ENCODE measurements at regions not wholly inside any gene's neighbourhood (a gene's known extent, or its start where the extent isn't known, plus 50 kb on each side); places are given as distances from the start of the nearest gene placed in this dataset.

- no peak for DNase-seq (ENCODE audit: low read depth in 2 of 2)
Observed at GRCh38 chr5:109945097-109945678, 255.5 kb downstream of the MAN2A1 start.

GRCh38 chr5:109945723-109946480 is 256.2 kb downstream of the MAN2A1 start:
- DNase-seq (ENCODE audit: low read depth in 2 of 2): no peak

GRCh38 chr5:109946610-109947009 is 256.9 kb downstream of the MAN2A1 start:
- DNase-seq (ENCODE audit: low read depth in 2 of 2): no peak

- DNase-seq (ENCODE audit: low read depth in 2 of 2): no peak
Observed at GRCh38 chr5:109947667-109948066, 257.9 kb downstream of the MAN2A1 start.

GRCh38 chr5:109950634-109951033 is 260.9 kb downstream of the MAN2A1 start:
- no peak for DNase-seq (ENCODE audit: low read depth in 2 of 2)

GRCh38 chr5:109951348-109951747 is 261.6 kb downstream of the MAN2A1 start:
- DNase-seq (ENCODE audit: low read depth in 2 of 2): no peak

GRCh38 chr5:109951758-109952157 is 262.0 kb downstream of the MAN2A1 start:
- no peak for DNase-seq (ENCODE audit: low read depth in 2 of 2)

- DNase-seq (ENCODE audit: low read depth in 2 of 2): no peak
Observed at GRCh38 chr5:109953761-109954160, 264.0 kb downstream of the MAN2A1 start.

- DNase-seq (ENCODE audit: low read depth in 2 of 2): no peak
Observed at GRCh38 chr5:109956884-109957283, 267.2 kb downstream of the MAN2A1 start.

- DNase-seq (ENCODE audit: low read depth in 2 of 2): no peak
Observed at GRCh38 chr5:109958082-109958481, 268.4 kb downstream of the MAN2A1 start.

GRCh38 chr5:109959652-109960051 is 269.9 kb downstream of the MAN2A1 start:
- no peak for DNase-seq (ENCODE audit: low read depth in 2 of 2)

GRCh38 chr5:109961751-109962150 is 272.0 kb downstream of the MAN2A1 start:
- no peak for DNase-seq (ENCODE audit: low read depth in 2 of 2)

GRCh38 chr5:109962882-109963603 is 273.3 kb downstream of the MAN2A1 start:
- no peak for DNase-seq (ENCODE audit: low read depth in 2 of 2)

GRCh38 chr5:109964136-109964535 is 274.4 kb downstream of the MAN2A1 start:
- no peak for DNase-seq (ENCODE audit: low read depth in 2 of 2)

- no peak for DNase-seq (ENCODE audit: low read depth in 2 of 2)
Observed at GRCh38 chr5:109965634-109966033, 275.9 kb downstream of the MAN2A1 start.

GRCh38 chr5:109971968-109972367 is 282.2 kb downstream of the MAN2A1 start:
- DNase-seq (ENCODE audit: low read depth in 2 of 2): no peak

- no peak for DNase-seq (ENCODE audit: low read depth in 2 of 2)
Observed at GRCh38 chr5:109981979-109982378, 292.3 kb downstream of the MAN2A1 start.

- no peak for DNase-seq (ENCODE audit: low read depth in 2 of 2)
Observed at GRCh38 chr5:109982966-109983534, 293.3 kb downstream of the MAN2A1 start.

- no peak for DNase-seq (ENCODE audit: low read depth in 2 of 2)
Observed at GRCh38 chr5:109986726-109987125, 297.0 kb downstream of the MAN2A1 start.

- no peak for DNase-seq (ENCODE audit: low read depth in 2 of 2)
Observed at GRCh38 chr5:109987355-109987754, 297.6 kb downstream of the MAN2A1 start.

- DNase-seq (ENCODE audit: low read depth in 2 of 2): no peak
Observed at GRCh38 chr5:109987970-109988369, 298.2 kb downstream of the MAN2A1 start.

- no peak for DNase-seq (ENCODE audit: low read depth in 2 of 2)
Observed at GRCh38 chr5:109989161-109989560, 299.4 kb downstream of the MAN2A1 start.

Data from stimulated activated CD4-positive, alpha-beta T cell treated with anti-CD3 and anti-CD28 coated beads, Interleukin-1b, Interleukin-23, amount 100 ng/mL, for 1 hour (primary cell).